T-cell (primary cell): ENCODE measurements at regions not wholly inside any gene's neighbourhood (a gene's known extent, or its start where the extent isn't known, plus 50 kb on each side); places are given as distances from the start of the nearest gene placed in this dataset.
"Not testable (repeated sequence)": the region's sequence is repeated elsewhere in the genome, so short reads cannot be mapped to it uniquely, and the experiment has no call there.

Source experiments
- ATAC-seq, 4 experiments: fragments of 200-7000 bp in 3 of 4; fragments of 150-1000 bp in 1 of 4; cut with Tn5 transposase; replicated peaks in 1 of 4; 1 replicate in 3 of 4; 2 replicates in 1 of 4; pipeline ENCODE4 v1.10.0; 2021; ENCODE audit warnings: moderate library complexity in 3 of 4, mild to moderate bottlenecking in 2 of 4, moderate number of reproducible peaks in 1 of 4
- CTCF ChIA-PET, 2 donors: fragments of 300-600 bp; sonication (Branson Sonifier 250); formaldehyde crosslinking; loops; one replicate each; lab custom pipeline; 2022; ENCODE audit warnings: antibody characterized with exemption in 2 of 2; lab: Charles Lee
- POLR2A ChIA-PET, 2 donors: fragments of 300-600 bp; sonication (Branson Sonifier 250); formaldehyde crosslinking; loops; one replicate each; lab custom pipeline; 2022; ENCODE audit warnings: antibody characterized with exemption in 2 of 2; lab: Charles Lee
- DNase-seq, 35 experiments: peaks; one replicate each; pipeline versions ENCODE4 v3.0.0 to v3.0.0-alpha.2; 2013 to 2023
- H3K27ac ChIP-seq: one replicate; pipeline ENCODE4 v1.5.1; 2013; ENCODE audit warnings: low read length
- H3K27me3 ChIP-seq, 2 experiments: replicated peaks in 1 of 2; 1 replicate in 1 of 2; 2 replicates in 1 of 2; pipeline versions ENCODE4 v1.6.1 to v1.7.0; 2013; ENCODE audit warnings: low read length in 1 of 2, mixed read lengths in 1 of 2; ENCODE audit not compliant: control insufficient read depth in 2 of 2, insufficient read depth in 2 of 2; ENCODE audit errors: extremely low read depth in 1 of 2
- H3K36me3 ChIP-seq, 2 donors: 1 replicate in 1 of 2; 2 replicates in 1 of 2; pipeline versions ENCODE4 v1.6.1 to v1.7.0; 2013; ENCODE audit warnings: low read length in 1 of 2; ENCODE audit not compliant: control insufficient read depth in 2 of 2, insufficient read depth in 1 of 2; ENCODE audit errors: extremely low read depth in 1 of 2
- H3K4me1 ChIP-seq, 2 experiments: 1 replicate in 1 of 2; 2 replicates in 1 of 2; pipeline versions ENCODE4 v1.6.1 to v1.7.0; 2013; ENCODE audit warnings: low read length in 2 of 2, mixed read lengths in 1 of 2; ENCODE audit not compliant: insufficient read depth in 2 of 2, control insufficient read depth in 1 of 2; ENCODE audit errors: extremely low read depth in 1 of 2
- H3K4me3 ChIP-seq, 2 donors: 1 replicate in 1 of 2; 2 replicates in 1 of 2; pipeline versions ENCODE4 v1.5.1 to v1.7.0; 2013; ENCODE audit warnings: mild to moderate bottlenecking in 2 of 2, low read length in 1 of 2, moderate library complexity in 1 of 2; ENCODE audit not compliant: control insufficient read depth in 1 of 2; ENCODE audit errors: extremely low read depth in 1 of 2
- H3K9me3 ChIP-seq: 2 replicates; pipeline ENCODE4 v1.7.0; 2013
- H3K27ac Mint-ChIP-seq, 2 donors: one replicate each; pipeline ENCODE4 v1.8.0; 2020 to 2021; ENCODE audit warnings: mild to moderate bottlenecking in 2 of 2, mixed read lengths in 2 of 2
- H3K27me3 Mint-ChIP-seq, 2 donors: one replicate each; pipeline ENCODE4 v1.8.0; 2021 to 2022; ENCODE audit warnings: mixed read lengths in 2 of 2
- H3K36me3 Mint-ChIP-seq: one replicate; pipeline ENCODE4 v1.8.0; 2021; ENCODE audit warnings: mixed read lengths
- H3K4me1 Mint-ChIP-seq, 3 donors: one replicate each; pipeline ENCODE4 v1.8.0; 2020 to 2022; ENCODE audit warnings: mixed read lengths in 3 of 3, mild to moderate bottlenecking in 1 of 3
- H3K4me3 Mint-ChIP-seq, 3 donors: one replicate each; pipeline ENCODE4 v1.8.0; 2020 to 2022; ENCODE audit warnings: mild to moderate bottlenecking in 3 of 3, mixed read lengths in 3 of 3, moderate library complexity in 3 of 3
- H3K9me3 Mint-ChIP-seq, 3 donors: one replicate each; pipeline ENCODE4 v1.8.0; 2020 to 2022; ENCODE audit warnings: mixed read lengths in 3 of 3
- WGBS: methylation state at CpG from one replicate; pipeline ENCODE4 v1.1.5; 2013; ENCODE audit warnings: missing lambda C conversion rate; ENCODE audit not compliant: insufficient coverage; 5-methylcytosine and 5-hydroxymethylcytosine counted together

DNA sequence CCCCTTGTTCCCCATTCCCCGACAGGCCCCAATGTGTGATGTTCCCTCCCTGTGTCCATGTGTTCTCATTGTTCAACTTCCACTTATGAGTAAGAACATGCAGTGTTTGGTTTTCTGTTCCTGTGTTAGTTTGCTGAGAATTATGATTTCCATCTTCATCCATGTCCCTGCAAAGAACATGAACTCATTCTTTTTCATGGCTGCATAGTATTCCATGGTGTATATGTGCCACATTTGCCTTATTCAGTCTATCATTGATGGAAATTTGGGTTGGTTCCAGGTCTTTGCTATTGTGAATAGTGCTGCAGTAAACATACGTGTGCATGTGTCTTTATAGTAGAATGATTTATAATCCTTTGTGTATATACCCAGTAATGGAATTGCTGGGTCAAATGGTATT is 229.8 kb upstream of the GLRA1 start:
- H3K4me1 ChIP-seq, ATAC-seq, DNase-seq, H3K4me1 Mint-ChIP-seq, H3K27me3 ChIP-seq, H3K27ac Mint-ChIP-seq, H3K4me3 ChIP-seq, H3K4me3 Mint-ChIP-seq, H3K36me3 ChIP-seq, H3K9me3 ChIP-seq, H3K27ac ChIP-seq, H3K27me3 Mint-ChIP-seq, CTCF ChIA-PET, POLR2A ChIA-PET: not testable (repeated sequence)
- peaks cover 2 to 16% (median 5%) of the 10 kb centered on the region in 3 donors for H3K9me3 Mint-ChIP-seq
- WGBS: 100% methylated on average over 1 of the region's 2 CpGs
- H3K36me3 Mint-ChIP-seq: peaks cover 10% of the 10 kb centered on the region

DNA sequence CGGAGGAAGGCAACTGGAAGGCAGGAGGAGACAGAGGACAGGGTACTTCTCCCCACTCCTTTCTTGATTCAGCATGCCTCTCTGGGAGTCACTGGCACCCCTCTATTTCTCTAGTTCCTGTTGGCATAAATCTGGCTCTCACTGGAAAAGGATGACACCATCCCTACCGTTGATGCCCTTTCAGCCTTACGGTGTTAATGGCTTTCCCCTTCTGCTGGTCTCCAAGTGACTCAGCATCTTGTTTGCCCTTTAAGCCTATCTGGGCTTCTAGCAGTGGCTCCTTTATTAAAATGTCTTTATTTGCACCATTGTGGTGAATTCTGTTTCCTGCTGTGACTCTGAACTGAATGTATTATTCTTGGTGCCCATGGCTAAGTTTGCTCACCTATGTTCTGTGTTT is 227.3 kb upstream of the GLRA1 start:
- no peak overlapping the region for H3K4me3 Mint-ChIP-seq
- peaks cover 0 to under 1% (median 0%) of the 10 kb centered on the region in 3 donors for H3K9me3 Mint-ChIP-seq
- Histone ChIP-seq H3K36me3 (no peaks in the 10 kb centered on the region), H3K27me3 (no peaks in the 10 kb centered on the region), H3K9me3 (no peaks in the 10 kb centered on the region), H3K4me3 (no peak overlapping the region), H3K27ac (no peak overlapping the region), H3K4me1 (no peaks in the 10 kb centered on the region)
- 80% methylated on average over 1 of the region's 3 CpGs for whole genome bisulfite sequencing
- H3K36me3 Mint-ChIP-seq: peaks cover 3% of the 10 kb centered on the region
- CTCF ChIA-PET: no interaction called here
- H3K27ac Mint-ChIP-seq: no peak overlapping the region
- POLR2A ChIA-PET: no interaction called here
- H3K4me1 Mint-ChIP-seq: no peaks in the 10 kb centered on the region
- DNase-seq (no peak), ATAC-seq (no peak)
- H3K27me3 Mint-ChIP-seq: no peaks in the 10 kb centered on the region

DNA sequence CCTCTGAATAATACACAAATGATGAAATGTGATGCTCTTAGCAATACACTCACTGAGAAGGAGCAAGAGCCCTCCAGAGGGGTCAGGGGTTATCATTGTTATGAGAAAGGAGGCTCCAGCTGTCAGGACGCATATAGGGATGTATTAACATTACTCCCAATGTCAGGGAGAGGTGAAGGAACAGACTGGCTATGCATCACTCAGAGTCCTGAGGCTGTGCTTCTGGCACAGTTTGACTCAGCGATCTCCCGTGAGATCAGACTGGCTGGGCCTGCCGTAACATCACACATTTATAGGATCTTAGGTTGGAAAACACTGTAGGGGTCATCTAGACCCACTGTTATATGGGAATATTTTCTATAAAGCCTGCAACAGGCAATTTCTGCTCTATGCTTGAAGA is 226.5 kb upstream of the GLRA1 start:
- POLR2A ChIA-PET: no interaction called here
- no peak for ATAC-seq
- H3K4me1 ChIP-seq: no peaks in the 10 kb centered on the region
- no peaks in the 10 kb centered on the region for H3K9me3 ChIP-seq
- no peaks in the 10 kb centered on the region for H3K27me3 ChIP-seq
- no peaks in the 10 kb centered on the region for H3K9me3 Mint-ChIP-seq
- H3K4me1 Mint-ChIP-seq: no peaks in the 10 kb centered on the region
- H3K36me3 ChIP-seq: no peaks in the 10 kb centered on the region
- H3K36me3 Mint-ChIP-seq: no peaks in the 10 kb centered on the region
- no peak overlapping the region for H3K27ac Mint-ChIP-seq
- no peak overlapping the region for H3K27ac ChIP-seq
- no CpG with 5 or more reads among the region's 4 CpGs for WGBS
- no peak for DNase-seq
- no peak overlapping the region for H3K4me3 ChIP-seq
- CTCF ChIA-PET: interaction anchor here in 1 of 2 donors (2.0 kb wide), 1 partner anchor 11 kb away, joined by 6 read pairs; no protein-coding TSS in a partner anchor
- H3K27me3 Mint-ChIP-seq: peaks cover 0 to 2% of the 10 kb centered on the region in 2 donors
- no peak overlapping the region for H3K4me3 Mint-ChIP-seq

DNA sequence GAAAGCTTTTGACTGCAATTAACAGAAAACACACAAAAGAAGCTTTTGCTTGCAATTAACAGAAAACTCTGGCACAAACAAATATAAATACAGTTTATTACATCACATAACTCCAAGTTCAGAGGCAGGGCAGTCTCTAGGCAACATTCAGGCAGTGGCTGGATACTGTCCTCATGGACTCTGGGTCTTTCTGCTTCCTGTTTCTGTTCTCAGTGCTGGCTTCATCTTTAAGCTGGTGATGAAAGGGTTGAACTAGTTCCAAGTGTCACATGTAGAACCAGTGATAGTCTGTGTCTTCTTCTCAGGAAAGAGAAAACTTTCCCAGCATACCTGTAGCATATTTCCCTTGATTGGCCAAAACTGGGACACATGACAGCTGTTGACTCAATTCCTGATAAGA is 222.6 kb upstream of the GLRA1 start:
- H3K36me3 Mint-ChIP-seq: no peaks in the 10 kb centered on the region
- H3K27me3 Mint-ChIP-seq: peaks cover 0 to 3% of the 10 kb centered on the region in 2 donors
- ATAC-seq (no peak), DNase-seq (no peak)
- Histone ChIP-seq H3K4me3 (no peak overlapping the region), H3K36me3 (no peaks in the 10 kb centered on the region), H3K27me3 (no peaks in the 10 kb centered on the region), H3K4me1 (no peaks in the 10 kb centered on the region), H3K27ac (no peak overlapping the region), H3K9me3 (no peaks in the 10 kb centered on the region)
- POLR2A ChIA-PET: no interaction called here
- no peak overlapping the region for H3K4me3 Mint-ChIP-seq
- CTCF ChIA-PET: interaction anchor here (1.1 to 1.2 kb wide), 2 partner anchors 322 to 323 kb away, joined by 3 to 4 read pairs; no protein-coding TSS in a partner anchor
- no peak overlapping the region for H3K27ac Mint-ChIP-seq
- no peaks in the 10 kb centered on the region for H3K9me3 Mint-ChIP-seq
- H3K4me1 Mint-ChIP-seq: no peaks in the 10 kb centered on the region

GRCh38 chr5:152146566-152146965 is 221.9 kb upstream of the GLRA1 start:
- Histone ChIP-seq H3K9me3 (no peaks in the 10 kb centered on the region), H3K4me3 (no peak overlapping the region), H3K27me3 (no peaks in the 10 kb centered on the region), H3K36me3 (no peaks in the 10 kb centered on the region), H3K4me1 (no peaks in the 10 kb centered on the region), H3K27ac (no peak overlapping the region)
- Mint-ChIP-seq H3K27ac (no peak overlapping the region), H3K36me3 (no peaks in the 10 kb centered on the region), H3K4me1 (no peaks in the 10 kb centered on the region), H3K4me3 (no peak overlapping the region), H3K27me3 (peaks cover 0 to 3% of the 10 kb centered on the region in 2 donors), H3K9me3 (no peaks in the 10 kb centered on the region)
- ATAC-seq (no peak), DNase-seq (no peak)
- POLR2A ChIA-PET: no interaction called here
- CTCF ChIA-PET: interaction anchor here (1.1 to 1.4 kb wide), 2 partner anchors 322 to 323 kb away, joined by 3 to 7 read pairs; no protein-coding TSS in a partner anchor
- 82% methylated on average over 3 of the region's 8 CpGs for WGBS

DNA sequence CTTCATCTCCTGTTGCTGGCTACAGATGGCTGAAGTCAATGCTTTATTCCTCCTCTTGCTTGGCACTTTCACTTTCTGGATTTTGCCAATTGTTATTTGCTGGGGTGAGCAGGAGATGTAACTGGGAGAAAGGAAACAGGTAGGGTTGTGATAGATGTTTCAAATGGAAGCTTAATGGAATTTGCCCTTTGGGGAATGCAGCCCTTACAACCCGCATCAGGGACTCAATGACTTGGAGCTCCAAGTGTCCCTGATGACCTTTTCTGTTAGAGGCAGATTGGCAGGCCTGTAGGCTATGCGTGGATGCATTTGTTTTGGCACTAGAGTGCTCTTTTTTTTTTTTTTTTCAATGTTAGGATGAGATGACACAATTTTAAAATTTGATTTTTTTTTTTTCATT is 219.9 kb upstream of the GLRA1 start:
- Mint-ChIP-seq H3K4me3 (no peak overlapping the region), H3K36me3 (no peaks in the 10 kb centered on the region), H3K27me3 (peaks cover 0 to 3% of the 10 kb centered on the region in 2 donors), H3K4me1 (no peaks in the 10 kb centered on the region), H3K9me3 (no peaks in the 10 kb centered on the region), H3K27ac (no peak overlapping the region)
- no peaks in the 10 kb centered on the region for H3K36me3 ChIP-seq
- DNase-seq (no peak), ATAC-seq (no peak)
- no peaks in the 10 kb centered on the region for H3K9me3 ChIP-seq
- POLR2A ChIA-PET: no interaction called here
- no peaks in the 10 kb centered on the region for H3K27me3 ChIP-seq
- CTCF ChIA-PET: interaction anchor here (0.5 to 8.0 kb wide), 11 partner anchors 18 to 1137 kb away, joined by 3 to 138 read pairs (median 4); no protein-coding TSS in a partner anchor
- no peak overlapping the region for H3K27ac ChIP-seq
- H3K4me1 ChIP-seq: no peaks in the 10 kb centered on the region
- no peak overlapping the region for H3K4me3 ChIP-seq
- WGBS: no CpG with 5 or more reads among the region's 2 CpGs

GRCh38 chr5:152144030-152144429 is 219.4 kb upstream of the GLRA1 start:
- H3K4me1 ChIP-seq: no peaks in the 10 kb centered on the region
- DNase-seq (no peak), ATAC-seq (no peak)
- CTCF ChIA-PET: interaction anchor here (0.5 to 8.0 kb wide), 14 partner anchors 14 to 624 kb away, joined by 3 to 138 read pairs (median 4); no protein-coding TSS in a partner anchor
- no peaks in the 10 kb centered on the region for H3K27me3 ChIP-seq
- POLR2A ChIA-PET: no interaction called here
- H3K36me3 ChIP-seq: no peaks in the 10 kb centered on the region
- no peak overlapping the region for H3K4me3 ChIP-seq
- H3K27ac ChIP-seq: no peak overlapping the region
- H3K4me3 Mint-ChIP-seq: no peak overlapping the region
- H3K9me3 Mint-ChIP-seq: no peaks in the 10 kb centered on the region
- H3K9me3 ChIP-seq: no peaks in the 10 kb centered on the region
- 76% methylated on average over 9 of the region's 9 CpGs for WGBS
- no peaks in the 10 kb centered on the region for H3K36me3 Mint-ChIP-seq
- no peak overlapping the region for H3K27ac Mint-ChIP-seq
- H3K4me1 Mint-ChIP-seq: no peaks in the 10 kb centered on the region
- H3K27me3 Mint-ChIP-seq: peaks cover 0 to 3% of the 10 kb centered on the region in 2 donors
